Stimulated activated memory B cell treated with anti-CD40 and anti-IgM and Interleukin-4, amounts not matched to agents 10 μg/mL and 1 μg/mL and 100 μg/mL, for 72 hours (primary cell): ENCODE measurements at regions not wholly inside any gene's neighbourhood (a gene's known extent, or its start where the extent isn't known, plus 50 kb on each side); places are given as distances from the start of the nearest gene placed in this dataset.

Source experiments
- ATAC-seq: fragments of 150-1000 bp; cut with Tn5 transposase; 2 replicates; pipeline ENCODE4 v1.10.0; 2021
- H3K27ac Mint-ChIP-seq: one replicate; pipeline ENCODE4 v1.8.0; 2022; ENCODE audit warnings: mild to moderate bottlenecking, mixed read lengths
- H3K27me3 Mint-ChIP-seq: one replicate; pipeline ENCODE4 v1.8.0; 2022; ENCODE audit warnings: mixed read lengths
- H3K36me3 Mint-ChIP-seq: one replicate; pipeline ENCODE4 v1.8.0; 2022; ENCODE audit warnings: mixed read lengths
- H3K4me1 Mint-ChIP-seq: one replicate; pipeline ENCODE4 v1.8.0; 2022; ENCODE audit warnings: mixed read lengths
- H3K4me3 Mint-ChIP-seq: one replicate; pipeline ENCODE4 v1.8.0; 2022; ENCODE audit warnings: mild to moderate bottlenecking, moderate library complexity, mixed read lengths
- H3K9me3 Mint-ChIP-seq: one replicate; pipeline ENCODE4 v1.8.0; 2022; ENCODE audit warnings: mixed read lengths

GRCh38 chr3:72442759-72443158 lies 405.5 kb downstream of the SHQ1 start:
- Mint-ChIP-seq H3K36me3 (peaks cover 39% of the 10 kb centered on the region), H3K27ac (no peak overlapping the region), H3K4me1 (peaks cover 87% of the 10 kb centered on the region), H3K27me3 (no peaks in the 10 kb centered on the region), H3K4me3 (no peak overlapping the region), H3K9me3 (no peaks in the 10 kb centered on the region)
- no peak for ATAC-seq

- Mint-ChIP-seq H3K4me3 (no peak overlapping the region), H3K4me1 (peaks cover 84% of the 10 kb centered on the region), H3K36me3 (peaks cover 37% of the 10 kb centered on the region), H3K9me3 (no peaks in the 10 kb centered on the region), H3K27me3 (no peaks in the 10 kb centered on the region), H3K27ac (no peak overlapping the region)
- ATAC-seq = no peak
Observed at GRCh38 chr3:72441284-72441994, 406.8 kb downstream of the SHQ1 start.

DNA sequence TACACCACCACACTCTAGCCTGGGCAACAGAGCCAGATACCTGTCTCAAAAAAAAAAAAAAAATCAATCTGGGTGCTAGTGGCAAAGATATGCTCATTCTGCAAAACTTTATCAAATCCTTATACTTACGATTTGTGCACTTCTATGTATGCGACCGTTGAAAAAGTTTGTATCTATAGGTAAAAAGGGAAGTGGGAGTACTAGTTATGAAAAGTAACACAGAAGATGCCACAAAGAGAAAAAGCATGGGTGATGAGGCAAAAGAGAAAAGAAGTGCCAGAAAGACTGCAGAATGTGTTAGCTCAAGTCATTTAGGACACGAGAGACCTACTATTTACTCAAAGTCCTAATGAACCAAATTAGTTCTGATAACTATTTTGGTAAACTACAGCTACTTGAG lies 407.8 kb downstream of the SHQ1 start:
- Mint-ChIP-seq H3K27ac (no peak overlapping the region), H3K4me3 (no peak overlapping the region), H3K27me3 (no peaks in the 10 kb centered on the region), H3K36me3 (peaks cover 27% of the 10 kb centered on the region), H3K4me1 (peaks cover 74% of the 10 kb centered on the region), H3K9me3 (no peaks in the 10 kb centered on the region)
- ATAC-seq = peak; percentile 60

GRCh38 chr3:72439321-72440183 lies 408.7 kb downstream of the SHQ1 start:
- peak; percentile 24 for ATAC-seq
- peaks cover 72% of the 10 kb centered on the region for H3K4me1 Mint-ChIP-seq

DNA sequence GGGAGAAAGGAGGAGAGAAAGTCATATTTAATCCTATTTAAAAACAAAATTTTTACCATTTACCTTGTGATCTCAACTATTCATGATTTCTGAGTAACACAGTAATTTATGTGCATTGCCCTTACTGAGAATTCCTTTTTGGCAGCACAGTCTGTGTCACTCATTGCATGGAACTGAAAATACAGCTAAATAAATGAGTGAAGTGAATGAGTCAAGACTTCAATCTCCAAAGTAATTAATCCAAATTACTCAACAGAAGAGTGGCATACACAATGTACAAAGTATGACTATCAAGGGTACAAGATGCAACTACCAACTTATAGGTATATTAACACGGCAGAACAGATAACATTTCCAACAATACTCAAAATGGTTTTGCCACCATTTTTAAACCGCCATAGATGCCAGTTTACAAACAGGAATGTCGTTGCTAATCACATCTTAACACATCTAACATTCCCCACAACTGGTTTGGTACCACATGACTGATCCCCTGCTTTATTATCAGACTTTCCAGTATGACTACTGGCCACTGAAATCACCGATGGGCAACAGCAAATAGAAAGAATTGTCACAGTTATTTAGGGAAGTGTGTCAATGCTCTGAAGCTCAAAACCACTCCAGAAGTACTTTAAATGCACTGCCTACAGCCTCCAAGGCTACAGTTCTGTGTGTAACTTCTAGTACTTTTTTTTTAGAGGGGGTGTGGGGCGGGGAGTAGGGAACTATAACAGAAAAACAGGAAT lies 410.4 kb downstream of the SHQ1 start:
- ATAC-seq = peak; percentile 36
- no peaks in the 10 kb centered on the region for H3K9me3 Mint-ChIP-seq
- H3K27ac Mint-ChIP-seq = no peak overlapping the region
- H3K4me3 Mint-ChIP-seq = no peak overlapping the region
- no peaks in the 10 kb centered on the region for H3K27me3 Mint-ChIP-seq
- peaks cover 68% of the 10 kb centered on the region for H3K4me1 Mint-ChIP-seq
- H3K36me3 Mint-ChIP-seq = peaks cover 18% of the 10 kb centered on the region

More at GRCh38 chr3:72439321-72440183, 408.7 kb downstream of the SHQ1 start:
- H3K27me3 Mint-ChIP-seq = no peaks in the 10 kb centered on the region
- H3K36me3 Mint-ChIP-seq = peaks cover 26% of the 10 kb centered on the region
- H3K9me3 Mint-ChIP-seq = no peaks in the 10 kb centered on the region
- H3K4me3 Mint-ChIP-seq = no peak overlapping the region
- H3K27ac Mint-ChIP-seq = no peak overlapping the region

DNA sequence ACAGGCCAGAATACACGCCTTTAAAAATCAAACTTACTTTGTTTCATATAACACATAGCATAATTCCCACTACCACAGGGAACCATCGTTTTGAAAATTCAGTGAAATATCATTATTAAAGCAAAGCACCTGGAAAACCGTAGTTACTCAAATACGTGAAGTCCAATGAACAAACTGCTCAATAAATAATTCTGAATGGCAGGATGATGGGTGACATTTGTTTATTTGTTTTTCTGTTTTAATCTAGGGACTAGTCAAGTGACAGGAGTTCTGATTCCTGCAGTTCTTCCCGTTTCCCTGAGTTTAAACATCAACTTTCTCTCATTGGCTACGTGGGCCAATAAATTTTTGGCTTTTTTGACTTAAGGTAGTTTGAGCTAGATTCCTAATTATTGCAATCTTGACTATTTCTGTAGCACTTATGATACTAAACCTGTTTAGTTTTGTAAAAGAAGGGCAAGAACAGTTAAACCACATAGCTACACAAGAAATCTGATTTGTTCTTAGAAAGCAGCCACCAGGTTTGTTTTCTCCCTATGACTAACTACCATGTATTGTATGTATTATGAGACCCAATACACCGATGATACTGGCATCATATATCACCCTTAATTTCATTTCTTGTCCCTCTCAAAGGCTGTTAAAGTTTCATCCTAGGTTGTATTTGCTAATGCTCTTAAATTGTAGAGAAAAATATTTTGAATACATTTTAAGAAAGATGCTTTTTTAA lies 411.2 kb downstream of the SHQ1 start:
- ATAC-seq = no peak
- H3K9me3 Mint-ChIP-seq = no peaks in the 10 kb centered on the region
- no peak overlapping the region for H3K4me3 Mint-ChIP-seq
- peaks cover 18% of the 10 kb centered on the region for H3K36me3 Mint-ChIP-seq
- peaks cover 68% of the 10 kb centered on the region for H3K4me1 Mint-ChIP-seq
- no peak overlapping the region for H3K27ac Mint-ChIP-seq
- H3K27me3 Mint-ChIP-seq = no peaks in the 10 kb centered on the region

GRCh38 chr3:72434296-72434695 lies 413.9 kb downstream of the SHQ1 start:
- no peak for ATAC-seq
- Mint-ChIP-seq H3K27ac (no peak overlapping the region), H3K9me3 (no peaks in the 10 kb centered on the region), H3K4me1 (peaks cover 61% of the 10 kb centered on the region), H3K36me3 (peaks cover 18% of the 10 kb centered on the region), H3K4me3 (no peak overlapping the region), H3K27me3 (no peaks in the 10 kb centered on the region)

GRCh38 chr3:72432246-72432645 lies 416.0 kb downstream of the SHQ1 start:
- Mint-ChIP-seq H3K27me3 (no peaks in the 10 kb centered on the region), H3K27ac (no peak overlapping the region), H3K36me3 (peaks cover 6% of the 10 kb centered on the region), H3K4me3 (no peak overlapping the region), H3K9me3 (no peaks in the 10 kb centered on the region), H3K4me1 (peaks cover 60% of the 10 kb centered on the region)
- no peak for ATAC-seq

DNA sequence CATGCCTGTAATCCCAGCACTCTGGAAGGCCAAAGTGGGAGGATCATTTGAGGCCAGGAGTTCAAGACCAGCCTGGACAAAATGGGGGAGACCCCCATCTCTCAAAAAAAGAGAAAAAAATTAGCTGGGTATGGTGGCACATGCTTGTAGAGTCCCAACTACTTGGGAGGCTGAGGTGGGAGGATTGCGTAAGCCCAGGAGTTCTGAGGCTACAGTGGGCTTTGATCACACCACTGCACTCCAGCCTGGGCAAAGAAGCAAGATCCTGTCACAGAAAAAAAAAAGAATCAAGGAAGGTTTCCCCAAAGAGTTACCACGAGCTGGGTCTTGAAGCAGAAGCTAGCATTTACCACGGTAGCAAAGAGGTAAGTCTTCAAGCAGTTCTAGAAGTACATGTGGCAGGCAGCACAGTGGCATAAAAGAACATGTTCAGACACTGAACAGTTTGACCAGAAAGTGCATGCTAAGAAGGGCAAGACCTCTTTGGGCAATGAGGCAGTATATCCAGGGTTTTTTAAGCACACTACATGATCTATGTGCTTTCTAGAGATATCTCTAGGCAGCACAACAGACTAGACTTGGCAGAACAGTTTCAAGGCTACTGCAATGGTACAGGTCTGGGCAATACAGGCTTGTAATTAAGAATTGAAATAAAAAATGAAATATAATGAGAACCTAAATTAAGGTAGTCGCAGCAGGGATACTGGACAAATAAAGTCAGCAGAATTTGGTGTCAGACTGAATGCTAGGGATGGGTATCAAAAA lies 418.5 kb downstream of the SHQ1 start:
- Mint-ChIP-seq H3K4me3 (no peak overlapping the region), H3K27me3 (no peaks in the 10 kb centered on the region), H3K27ac (no peak overlapping the region), H3K9me3 (no peaks in the 10 kb centered on the region), H3K36me3 (peaks cover 6% of the 10 kb centered on the region), H3K4me1 (peaks cover 85% of the 10 kb centered on the region)
- ATAC-seq = no peak

DNA sequence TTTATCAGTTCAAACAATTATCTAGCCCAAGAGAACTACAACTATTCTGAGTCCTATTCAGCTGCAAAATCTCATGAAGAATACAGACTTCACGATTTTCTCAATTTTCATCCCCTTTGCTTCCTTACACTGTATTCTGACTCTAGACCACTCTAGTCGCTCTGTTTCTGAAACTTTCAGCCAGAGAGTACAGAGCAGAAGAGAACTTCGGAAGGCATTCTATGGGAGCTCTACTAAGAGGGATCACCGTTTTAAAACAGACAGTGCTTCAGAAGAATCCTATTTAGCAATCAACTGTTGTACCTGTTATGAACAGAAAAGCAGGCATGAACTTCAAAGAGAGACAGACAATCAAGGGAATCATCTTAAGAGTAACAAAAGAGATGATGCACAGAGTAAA lies 419.4 kb downstream of the SHQ1 start:
- no peak for ATAC-seq
- Mint-ChIP-seq H3K36me3 (peaks cover under 1% of the 10 kb centered on the region), H3K27ac (no peak overlapping the region), H3K4me1 (peaks cover 86% of the 10 kb centered on the region), H3K27me3 (no peaks in the 10 kb centered on the region), H3K9me3 (no peaks in the 10 kb centered on the region), H3K4me3 (no peak overlapping the region)

GRCh38 chr3:72427624-72428023 lies 420.6 kb downstream of the SHQ1 start:
- Mint-ChIP-seq H3K9me3 (no peaks in the 10 kb centered on the region), H3K4me3 (peak overlapping the region; percentile 61), H3K27me3 (no peaks in the 10 kb centered on the region), H3K27ac (peak overlapping the region; percentile 79), H3K4me1 (peaks cover 81% of the 10 kb centered on the region), H3K36me3 (peaks cover 10% of the 10 kb centered on the region)
- ATAC-seq = peak; percentile 72

DNA sequence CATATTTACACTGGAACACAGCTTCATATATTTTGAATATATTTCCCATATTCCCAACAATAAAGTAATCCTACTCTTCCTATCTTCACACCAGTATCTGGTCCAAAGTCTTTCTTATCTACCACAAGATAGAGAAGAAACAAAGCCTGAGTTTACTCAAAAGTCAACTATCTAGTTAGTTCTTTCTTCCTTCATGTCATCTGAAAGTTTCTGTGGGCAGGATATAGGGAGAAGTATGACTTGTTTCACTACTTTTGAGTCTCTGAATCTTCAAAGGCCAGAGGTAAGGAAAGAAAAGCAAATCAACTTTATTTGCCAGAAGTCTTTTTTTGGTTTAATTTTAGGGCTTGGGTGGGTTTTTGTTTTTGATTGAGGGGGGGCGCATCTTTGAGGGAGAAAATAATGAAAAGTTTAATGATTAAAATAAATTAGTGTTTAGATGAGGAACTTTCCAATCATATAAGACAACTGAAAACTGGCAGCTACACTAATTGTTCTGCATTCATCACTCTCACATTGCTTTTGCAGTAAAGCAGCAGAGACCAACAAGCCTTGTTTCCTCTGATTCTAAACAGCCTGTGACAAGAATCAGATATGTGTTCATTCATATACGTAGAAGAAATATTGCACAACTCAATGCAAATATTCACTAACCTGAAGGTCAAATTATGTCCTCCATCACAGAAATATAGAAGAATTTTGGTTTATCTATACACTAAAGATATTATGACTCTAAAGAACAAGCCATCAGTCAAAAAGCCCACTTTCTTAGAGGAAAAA lies 421.4 kb downstream of the SHQ1 start:
- Mint-ChIP-seq H3K27ac (peak overlapping the region; percentile 79), H3K4me1 (peaks cover 78% of the 10 kb centered on the region), H3K27me3 (no peaks in the 10 kb centered on the region), H3K4me3 (peak overlapping the region; percentile 61), H3K9me3 (peaks cover 6% of the 10 kb centered on the region), H3K36me3 (peaks cover 18% of the 10 kb centered on the region)
- ATAC-seq = peak; percentile 82

- H3K4me3 Mint-ChIP-seq = no peak overlapping the region
- ATAC-seq = no peak
- no peak overlapping the region for H3K27ac Mint-ChIP-seq
- H3K36me3 Mint-ChIP-seq = peaks cover 36% of the 10 kb centered on the region
- peaks cover 6% of the 10 kb centered on the region for H3K9me3 Mint-ChIP-seq
- peaks cover 75% of the 10 kb centered on the region for H3K4me1 Mint-ChIP-seq
- H3K27me3 Mint-ChIP-seq = no peaks in the 10 kb centered on the region
Observed at GRCh38 chr3:72423643-72424042, 424.6 kb downstream of the SHQ1 start.

- H3K4me1 Mint-ChIP-seq = peaks cover 69% of the 10 kb centered on the region
- no peak for ATAC-seq
- H3K27me3 Mint-ChIP-seq = no peaks in the 10 kb centered on the region
- no peak overlapping the region for H3K27ac Mint-ChIP-seq
- peaks cover 37% of the 10 kb centered on the region for H3K36me3 Mint-ChIP-seq
- H3K4me3 Mint-ChIP-seq = no peak overlapping the region
- peaks cover 6% of the 10 kb centered on the region for H3K9me3 Mint-ChIP-seq
Observed at GRCh38 chr3:72421786-72422185, 426.5 kb downstream of the SHQ1 start.
